Omental fat pad (tissue), 3 donors: ENCODE measurements at regions not wholly inside any gene's neighbourhood (a gene's known extent, or its start where the extent isn't known, plus 50 kb on each side); places are given as distances from the start of the nearest gene placed in this dataset.

ENCODE experiments used
- ATAC-seq: fragments of 150-250 bp; one replicate; pipeline ENCODE4 v1.9.1; 2016; ENCODE audit warnings: mild to moderate bottlenecking, moderate library complexity; ENCODE audit not compliant: low FRiP score
- DNase-seq: peaks from one replicate; pipeline ENCODE4 v3.0.0-alpha.2; 2019; ENCODE audit warnings: low spot score
- TF ChIP-seq, protein P1 (sequence below), 3 donors: fragments of 450-650 bp; IDR thresholded peaks; one replicate each; pipeline ENCODE4 v1.5.1; 2016 to 2017; ENCODE audit warnings: antibody characterized with exemption in 3 of 3, mild to moderate bottlenecking in 3 of 3, moderate library complexity in 2 of 3

DNA sequence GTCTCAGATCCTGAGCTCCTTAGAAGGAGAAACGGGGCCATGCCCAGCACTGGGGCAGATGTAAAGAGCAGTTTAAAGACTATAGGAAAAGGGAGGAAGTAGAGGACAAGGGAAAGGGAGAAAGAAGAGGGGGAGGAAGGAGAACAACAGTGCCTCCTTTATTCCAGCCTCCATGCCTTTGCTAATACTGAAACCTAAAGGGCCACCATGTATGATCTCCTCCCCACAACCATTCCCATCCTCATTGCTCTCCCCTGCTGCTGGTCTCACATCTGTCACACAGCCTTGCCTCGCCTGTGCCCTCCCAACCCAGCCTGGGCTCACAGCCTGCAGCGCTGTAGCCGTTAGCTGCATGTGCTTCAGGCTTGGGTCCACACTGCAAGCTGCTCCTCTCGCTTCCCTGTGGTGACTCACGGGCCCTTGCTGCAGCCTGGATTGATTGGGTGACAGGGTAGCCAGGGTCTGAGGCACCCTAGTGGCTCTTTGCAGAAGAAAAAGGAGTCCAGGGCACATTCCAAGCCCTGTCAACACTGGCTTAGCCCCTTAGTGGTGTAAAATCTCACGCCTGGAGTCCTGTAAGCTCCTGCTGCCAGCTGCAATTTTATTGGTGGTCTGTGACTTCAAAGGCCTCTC lies 281.9 kb downstream of the SRBD1 start:
- TF ChIP-seq, protein P1, sequence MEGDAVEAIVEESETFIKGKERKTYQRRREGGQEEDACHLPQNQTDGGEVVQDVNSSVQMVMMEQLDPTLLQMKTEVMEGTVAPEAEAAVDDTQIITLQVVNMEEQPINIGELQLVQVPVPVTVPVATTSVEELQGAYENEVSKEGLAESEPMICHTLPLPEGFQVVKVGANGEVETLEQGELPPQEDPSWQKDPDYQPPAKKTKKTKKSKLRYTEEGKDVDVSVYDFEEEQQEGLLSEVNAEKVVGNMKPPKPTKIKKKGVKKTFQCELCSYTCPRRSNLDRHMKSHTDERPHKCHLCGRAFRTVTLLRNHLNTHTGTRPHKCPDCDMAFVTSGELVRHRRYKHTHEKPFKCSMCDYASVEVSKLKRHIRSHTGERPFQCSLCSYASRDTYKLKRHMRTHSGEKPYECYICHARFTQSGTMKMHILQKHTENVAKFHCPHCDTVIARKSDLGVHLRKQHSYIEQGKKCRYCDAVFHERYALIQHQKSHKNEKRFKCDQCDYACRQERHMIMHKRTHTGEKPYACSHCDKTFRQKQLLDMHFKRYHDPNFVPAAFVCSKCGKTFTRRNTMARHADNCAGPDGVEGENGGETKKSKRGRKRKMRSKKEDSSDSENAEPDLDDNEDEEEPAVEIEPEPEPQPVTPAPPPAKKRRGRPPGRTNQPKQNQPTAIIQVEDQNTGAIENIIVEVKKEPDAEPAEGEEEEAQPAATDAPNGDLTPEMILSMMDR (IDR thresholded peaks at IDR 0.05), result no peak
- no peak for ATAC-seq
- no peak for DNase-seq

DNA sequence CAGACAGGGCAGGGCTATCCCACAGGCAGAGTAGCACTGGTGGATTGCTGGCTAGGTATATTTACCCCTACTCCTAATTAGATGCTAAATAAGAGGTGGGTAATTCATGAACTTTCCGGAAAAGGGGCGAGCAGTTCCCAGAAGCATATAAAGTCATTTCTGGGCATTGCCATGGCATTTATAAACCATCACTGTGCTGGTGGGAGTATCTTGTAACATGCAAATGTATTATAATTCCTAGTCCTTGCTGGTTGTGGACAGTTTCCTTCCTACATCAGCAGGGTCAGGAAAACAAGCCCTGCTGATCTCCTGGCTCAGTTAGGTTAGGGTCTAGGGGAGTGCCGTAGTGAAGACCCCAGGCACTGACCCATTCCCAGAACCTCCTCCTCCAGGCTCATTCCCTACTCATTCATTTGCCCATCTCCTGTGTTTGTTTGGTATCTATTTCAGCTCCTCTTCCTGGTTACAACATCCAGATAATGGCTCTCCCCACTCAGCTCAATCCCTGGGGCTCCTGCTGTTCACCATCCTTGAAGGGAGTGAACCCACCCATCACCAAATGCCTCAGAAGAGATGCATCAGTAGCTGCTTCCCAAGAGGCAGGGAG lies 282.7 kb downstream of the SRBD1 start:
- ATAC-seq (peak; percentile 32), DNase-seq (no peak)
- TF ChIP-seq, protein P1 (IDR thresholded peaks at IDR 0.05), result no peak

DNA sequence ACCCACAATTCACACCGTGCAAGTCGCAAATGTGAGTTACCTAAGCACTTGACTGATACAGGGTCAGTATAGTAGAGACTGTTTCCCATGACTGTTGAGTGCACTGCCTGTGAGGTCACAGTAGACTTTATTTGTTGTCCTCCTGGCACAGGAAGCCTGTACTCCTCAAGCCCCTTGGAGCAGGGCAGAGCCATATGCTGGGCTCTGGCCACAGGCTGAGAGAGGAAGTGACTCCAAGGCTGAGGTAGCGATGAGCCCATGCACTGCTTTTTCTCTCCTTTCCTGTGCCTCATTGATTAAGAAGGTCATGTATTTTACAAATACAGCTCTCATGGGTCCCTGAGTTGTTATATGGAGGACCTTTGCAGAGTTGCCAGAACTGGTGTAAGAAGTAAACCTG lies 287.7 kb downstream of the SRBD1 start:
- TF ChIP-seq, protein P1 (IDR thresholded peaks at IDR 0.05), result no peak
- ATAC-seq, result no peak
- no peak for DNase-seq

DNA sequence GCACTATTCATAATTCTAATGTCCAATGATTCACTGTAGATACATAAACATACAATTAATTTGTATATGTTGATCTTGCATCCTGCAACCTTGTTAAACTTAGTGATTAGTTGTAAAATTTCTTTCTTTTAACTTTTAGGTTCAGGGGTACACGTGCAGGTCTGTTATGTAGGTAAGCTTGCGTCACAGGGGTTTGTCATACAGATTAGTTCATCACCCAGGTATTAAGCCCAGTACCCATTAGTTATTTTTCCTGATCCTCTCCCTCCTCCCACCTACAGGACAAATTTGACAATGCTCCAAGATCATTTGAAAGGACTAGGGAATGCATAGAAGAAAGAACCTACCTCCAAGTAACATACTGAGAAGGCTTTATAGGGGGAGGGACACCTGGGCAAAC lies 290.1 kb downstream of the SRBD1 start:
- ATAC-seq, result no peak
- DNase-seq, result no peak
- TF ChIP-seq, protein P1 (IDR thresholded peaks at IDR 0.05), result no peak

DNA sequence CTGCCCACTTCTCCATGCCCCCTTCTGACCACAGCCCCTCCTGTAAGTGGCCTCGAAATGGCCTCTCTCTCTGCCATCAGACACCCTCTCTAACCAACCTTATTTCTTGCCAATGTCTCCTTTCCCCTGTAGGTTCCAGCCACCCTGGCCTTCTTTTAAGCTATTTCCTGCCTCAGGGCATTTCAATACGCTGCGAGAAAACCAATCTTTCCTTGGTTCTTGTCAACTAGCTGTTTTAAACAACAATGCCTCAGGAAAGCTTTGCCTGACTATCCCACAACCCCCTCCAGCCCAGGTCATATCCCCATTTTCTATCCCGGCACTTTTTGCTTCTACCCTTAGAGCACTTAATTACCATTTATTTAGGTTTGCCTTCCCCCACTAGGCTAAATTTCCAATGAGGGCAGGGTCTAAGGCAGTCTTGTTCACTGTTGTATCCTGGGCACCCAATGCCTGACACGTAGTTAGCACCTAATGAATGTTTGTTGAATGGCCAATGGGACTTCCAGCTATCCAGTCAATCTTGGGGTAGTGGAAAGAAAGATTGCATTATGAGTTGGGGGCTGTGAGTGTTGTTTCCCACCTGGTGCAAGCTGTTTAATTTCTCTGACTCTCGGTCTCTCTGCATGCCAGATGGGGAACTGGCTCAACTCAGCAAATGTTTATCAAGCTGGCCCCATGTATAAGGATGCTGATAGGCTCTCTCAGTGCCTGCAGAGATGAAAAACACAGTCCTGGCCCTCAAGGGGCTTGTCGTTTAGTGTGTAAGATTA lies 291.2 kb downstream of the SRBD1 start:
- ATAC-seq, result no peak
- no peak for DNase-seq
- TF ChIP-seq, protein P1 (IDR thresholded peaks at IDR 0.05), result no peak

DNA sequence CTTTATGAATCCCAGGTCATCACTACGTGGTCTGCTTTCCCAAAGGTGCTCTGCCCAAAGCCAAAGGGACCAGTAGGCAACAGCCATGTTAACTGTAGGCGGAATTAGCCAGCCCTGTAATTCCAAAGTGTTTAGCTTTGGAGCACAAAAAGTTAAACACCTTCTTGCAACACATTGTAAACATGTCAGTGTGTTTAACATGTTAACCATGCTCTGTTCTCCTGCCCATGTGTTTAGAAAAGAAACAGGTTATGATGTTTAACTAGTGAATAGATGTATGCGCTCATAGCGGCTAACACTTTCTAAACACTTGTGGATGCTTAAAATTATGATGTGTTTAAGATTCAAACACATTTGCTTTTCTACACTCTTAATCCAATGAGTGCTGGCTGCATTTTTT lies 292.4 kb downstream of the SRBD1 start:
- TF ChIP-seq, protein P1 (IDR thresholded peaks at IDR 0.05), result no peak

More for the DNA sequence above, 292.4 kb downstream of the SRBD1 start:
- ATAC-seq (no peak), DNase-seq (no peak)
